PC-3 (cell line): ENCODE measurements at regions not wholly inside any gene's neighbourhood (a gene's known extent, or its start where the extent isn't known, plus 50 kb on each side); places are given as distances from the start of the nearest gene placed in this dataset.

Source experiments
- ATAC-seq: fragments of 200-7000 bp; cut with Tn5 transposase; 2 replicates; pipeline ENCODE4 v1.9.1; 2020; ENCODE audit warnings: mild to moderate bottlenecking, moderate library complexity
- BruUV-seq: library from RNA; stranded (reverse); fragments of 400-500 nt; replicated peaks from 2 replicates; lab custom pipeline; 2021; lab: Mats Ljungman, UMichigan
- CTCF ChIA-PET: fragments of 300-600 bp; sonication (Branson Sonifier 250); formaldehyde crosslinking; loops from one replicate; lab custom pipeline; 2022; ENCODE audit warnings: antibody characterized with exemption; lab: Charles Lee
- POLR2A ChIA-PET: fragments of 300-600 bp; sonication (Branson Sonifier 250); formaldehyde crosslinking; loops from one replicate; lab custom pipeline; 2022; ENCODE audit warnings: antibody characterized with exemption; ENCODE audit not compliant: unreplicated experiment; lab: Charles Lee
- DNase-seq: peaks from one replicate; pipeline ENCODE4 v3.0.0-alpha.2; 2015
- H2AFZ ChIP-seq: fragments of 300-600 bp; sonication (generic); 2 replicates; pipeline ENCODE4 v1.6.0; 2016; ENCODE audit warnings: antibody characterized with exemption, low read length
- H3F3A ChIP-seq: fragments of 300-600 bp; sonication (generic); one replicate; pipeline ENCODE4 v1.6.0; 2017; ENCODE audit warnings: antibody characterized with exemption, low read length, control low read depth, mild to moderate bottlenecking; ENCODE audit not compliant: unreplicated experiment
- H3K27ac ChIP-seq: fragments of 300-600 bp; sonication (generic); 2 replicates; pipeline ENCODE4 v1.5.1; 2016; ENCODE audit warnings: mild to moderate bottlenecking, low read length
- H3K27me3 ChIP-seq: fragments of 300-600 bp; sonication (generic); 2 replicates; pipeline ENCODE4 v1.6.1; 2016; ENCODE audit warnings: low read length, mixed read lengths
- H3K36me3 ChIP-seq: fragments of 300-600 bp; sonication (generic); 2 replicates; pipeline ENCODE4 v1.6.1; 2016; ENCODE audit warnings: low read depth, mixed run types, low read length, mixed read lengths
- H3K4me1 ChIP-seq: fragments of 300-600 bp; sonication (generic); 2 replicates; pipeline ENCODE4 v1.5.1; 2016; ENCODE audit warnings: low read length; ENCODE audit not compliant: insufficient read depth
- H3K4me2 ChIP-seq: fragments of 300-600 bp; sonication (generic); 2 replicates; pipeline ENCODE4 v1.6.0; 2016; ENCODE audit warnings: low read length
- H3K4me3 ChIP-seq: fragments of 300-600 bp; sonication (generic); 2 replicates; pipeline ENCODE4 v1.5.1; 2016; ENCODE audit warnings: mild to moderate bottlenecking, low read length, mixed read lengths
- H3K79me2 ChIP-seq: fragments of 300-600 bp; sonication (generic); 2 replicates; pipeline ENCODE4 v1.6.1; 2017; ENCODE audit warnings: low read length, mixed read lengths
- H3K9ac ChIP-seq: fragments of 300-600 bp; sonication (generic); 2 replicates; pipeline ENCODE4 v1.6.0; 2016; ENCODE audit warnings: mild to moderate bottlenecking, low read length
- H3K9me2 ChIP-seq: fragments of 300-600 bp; sonication (generic); replicated peaks from 2 replicates; pipeline ENCODE4 v1.6.1; 2016; ENCODE audit warnings: mixed run types, low read length, mixed read lengths
- H3K9me3 ChIP-seq: fragments of 300-600 bp; sonication (generic); 2 replicates; pipeline ENCODE4 v1.6.1; 2016; ENCODE audit warnings: low read length, mixed read lengths
- H4K20me1 ChIP-seq: fragments of 300-600 bp; sonication (generic); 2 replicates; pipeline ENCODE4 v1.6.1; 2016; ENCODE audit warnings: low read length, mixed read lengths
- CTCF ChIP-seq: fragments of 300-600 bp; sonication (generic); conservative IDR thresholded peaks from 2 replicates; pipeline ENCODE4 v1.5.1; 2017; ENCODE audit warnings: antibody characterized with exemption, low read depth, mild to moderate bottlenecking, low read length
- EZH2 ChIP-seq: fragments of 300-600 bp; sonication (generic); IDR thresholded peaks from one replicate; pipeline ENCODE4 v1.6.1; 2017; ENCODE audit warnings: antibody characterized with exemption, mild to moderate bottlenecking, low read length; ENCODE audit not compliant: unreplicated experiment
- EZH2phosphoT487 ChIP-seq: fragments of 300-600 bp; sonication (generic); IDR thresholded peaks from 2 replicates; pipeline ENCODE4 v1.6.1; 2018; ENCODE audit warnings: mild to moderate bottlenecking, antibody characterized with exemption, low read length, borderline replicate concordance
- intact Hi-C: fragments of 100-400 bp; cut with micrococcal nuclease; formaldehyde crosslinking; loops from 2 replicates; pipeline ENCODE4 v1.9.0; 2023

DNA sequence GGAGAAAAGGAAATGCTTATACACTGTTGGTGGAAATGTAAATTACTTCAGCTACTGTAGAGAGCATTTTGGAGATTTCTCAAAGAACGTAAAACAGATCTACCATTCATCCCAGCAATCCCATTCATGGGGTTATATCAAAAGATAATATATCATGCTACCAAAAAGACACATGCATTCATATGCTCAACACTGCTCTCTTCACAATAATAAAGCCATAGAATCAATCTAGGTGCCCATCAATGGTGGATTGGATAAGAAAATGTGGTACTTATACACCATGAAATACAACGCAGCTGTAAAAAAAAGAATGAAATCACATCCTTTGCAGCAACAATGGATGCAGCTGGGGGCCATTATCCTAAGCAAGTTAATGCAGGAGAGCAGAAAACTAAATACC lies 1487.7 kb upstream of the SEL1L start:
- Histone ChIP-seq H3K36me3 (no peaks in the 10 kb centered on the region), H3K79me2 (no peaks in the 10 kb centered on the region), H3F3A (no peaks in the 10 kb centered on the region), H3K9ac (no peak overlapping the region), H3K4me2 (no peak overlapping the region), H2AFZ (no peak overlapping the region), H3K27me3 (no peaks in the 10 kb centered on the region), H3K9me3 (0 out of 2 replicates have a peak, but pooled peaks cover 8% of the 10 kb centered on the region), H3K4me3 (no peak overlapping the region), H4K20me1 (no peaks in the 10 kb centered on the region), H3K9me2 (no peaks in the 10 kb centered on the region), H3K4me1 (no peaks in the 10 kb centered on the region), H3K27ac (no peak overlapping the region)
- no peak for ATAC-seq
- intact Hi-C loops = no loop called here
- CTCF ChIA-PET = no interaction called here
- no TSS peak for BruUV-seq
- TF ChIP-seq CTCF = no peak
- no peak for TF ChIP-seq EZH2phosphoT487
- no peak for TF ChIP-seq EZH2
- POLR2A ChIA-PET = no interaction called here
- DNase-seq = no peak

DNA sequence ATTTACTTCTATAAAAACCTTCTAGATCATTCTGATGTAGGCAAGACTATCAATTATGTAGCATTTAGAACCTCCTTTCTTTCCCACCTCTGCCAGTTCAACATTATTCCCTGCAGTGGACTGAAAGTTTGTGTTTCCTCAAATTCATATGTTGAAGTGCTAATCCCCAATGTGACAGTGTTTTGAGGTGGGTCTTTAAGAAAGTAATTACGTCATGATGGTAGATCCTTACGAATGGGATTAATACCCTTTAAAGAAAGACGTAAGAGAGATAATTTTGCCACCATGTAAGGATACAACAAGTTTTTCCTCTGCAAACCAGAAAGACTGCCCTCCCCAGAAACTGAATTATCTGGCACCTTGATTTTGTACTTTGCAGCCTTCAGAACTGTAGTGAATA lies 1489.7 kb upstream of the SEL1L start:
- no peaks in the 10 kb centered on the region for H3K4me1 ChIP-seq
- no peak overlapping the region for H2AFZ ChIP-seq
- POLR2A ChIA-PET = no interaction called here
- no peak overlapping the region for H3K4me3 ChIP-seq
- H3K79me2 ChIP-seq = no peaks in the 10 kb centered on the region
- no peak for TF ChIP-seq EZH2phosphoT487
- TF ChIP-seq EZH2 = no peak
- TF ChIP-seq CTCF = no peak
- CTCF ChIA-PET = no interaction called here
- no peak overlapping the region for H3K27ac ChIP-seq
- H3K9ac ChIP-seq = no peak overlapping the region
- no peaks in the 10 kb centered on the region for H3F3A ChIP-seq
- no peaks in the 10 kb centered on the region for H3K36me3 ChIP-seq
- H3K4me2 ChIP-seq = no peak overlapping the region
- intact Hi-C loops = no loop called here
- BruUV-seq = no TSS peak
- peaks cover 19% of the 10 kb centered on the region for H3K9me3 ChIP-seq
- no peaks in the 10 kb centered on the region for H3K27me3 ChIP-seq
- H4K20me1 ChIP-seq = no peaks in the 10 kb centered on the region
- DNase-seq (no peak), ATAC-seq (no peak)
- no peaks in the 10 kb centered on the region for H3K9me2 ChIP-seq

- no TSS peak for BruUV-seq
- ATAC-seq = no peak
Measured at GRCh38 chr14:83041224-83041623, 1507.6 kb upstream of the SEL1L start.

More at GRCh38 chr14:83041224-83041623, 1507.6 kb upstream of the SEL1L start:
- H3K9ac ChIP-seq = no peak overlapping the region
- H3K79me2 ChIP-seq = no peaks in the 10 kb centered on the region
- no peaks in the 10 kb centered on the region for H3K4me1 ChIP-seq
- no peaks in the 10 kb centered on the region for H3K36me3 ChIP-seq
- H3F3A ChIP-seq = no peaks in the 10 kb centered on the region
- H2AFZ ChIP-seq = no peak overlapping the region
- no peak overlapping the region for H3K27ac ChIP-seq
- POLR2A ChIA-PET = no interaction called here
- CTCF ChIA-PET = no interaction called here
- no peak for DNase-seq
- TF ChIP-seq CTCF (no peak), EZH2phosphoT487 (no peak), EZH2 (no peak)
- H3K4me3 ChIP-seq = no peak overlapping the region
- intact Hi-C loops = no loop called here
- no peaks in the 10 kb centered on the region for H3K9me2 ChIP-seq
- H3K9me3 ChIP-seq = peaks cover 18% of the 10 kb centered on the region
- H3K4me2 ChIP-seq = no peak overlapping the region
- H3K27me3 ChIP-seq = no peaks in the 10 kb centered on the region
- H4K20me1 ChIP-seq = no peaks in the 10 kb centered on the region
